HG03565 (cell line): ENCODE measurements at regions not wholly inside any gene's neighbourhood (a gene's known extent, or its start where the extent isn't known, plus 50 kb on each side); places are given as distances from the start of the nearest gene placed in this dataset.
"Not testable (repeated sequence)": the region's sequence is repeated elsewhere in the genome, so short reads cannot be mapped to it uniquely, and the experiment has no call there.

Experiments used
- ATAC-seq: cut with Tn5 transposase; IDR thresholded peaks from one replicate; pipeline ENCODE4 v1.9.1; 2021; ENCODE audit warnings: mild to moderate bottlenecking, moderate library complexity; ENCODE audit not compliant: unreplicated experiment

DNA sequence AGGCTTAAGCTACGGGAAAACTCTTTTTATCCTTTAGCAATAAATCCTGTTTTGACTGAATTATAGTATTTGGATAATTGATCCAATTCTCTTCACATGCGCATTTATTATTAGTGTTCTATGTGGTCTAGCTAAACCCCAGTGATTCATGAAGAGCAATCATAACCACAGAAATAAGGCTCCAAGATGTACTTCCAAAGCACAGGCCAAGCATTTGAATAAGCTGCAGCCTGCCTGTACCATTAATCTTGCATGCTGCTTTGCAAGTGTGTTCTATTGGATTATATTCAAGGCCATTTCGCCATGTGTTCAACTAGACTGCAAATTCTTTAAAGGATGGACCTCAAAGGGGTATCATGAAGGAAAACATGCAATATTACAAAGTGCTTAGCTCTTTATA, 385.2 kb upstream of the FAT1 start:
- no peak for ATAC-seq

DNA sequence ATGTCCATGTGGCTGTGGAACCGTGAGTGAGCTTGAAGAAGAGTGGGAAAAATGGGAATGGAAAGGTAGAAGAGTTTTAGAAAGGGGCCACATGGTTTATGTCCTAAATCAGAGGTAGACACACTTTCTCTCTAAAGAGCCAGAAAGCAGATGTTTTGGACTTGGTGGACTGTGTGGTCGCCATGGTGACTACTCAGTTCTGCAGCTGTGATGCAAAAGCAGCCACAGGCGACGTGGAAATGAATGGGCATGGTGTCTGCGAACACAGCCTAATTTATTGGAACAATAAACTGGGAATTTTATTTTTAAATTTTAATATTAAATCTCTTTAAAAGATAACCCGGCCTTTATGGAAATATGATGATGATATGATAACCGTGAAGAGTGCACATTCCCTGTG, 386.0 kb upstream of the FAT1 start:
- no peak for ATAC-seq

DNA sequence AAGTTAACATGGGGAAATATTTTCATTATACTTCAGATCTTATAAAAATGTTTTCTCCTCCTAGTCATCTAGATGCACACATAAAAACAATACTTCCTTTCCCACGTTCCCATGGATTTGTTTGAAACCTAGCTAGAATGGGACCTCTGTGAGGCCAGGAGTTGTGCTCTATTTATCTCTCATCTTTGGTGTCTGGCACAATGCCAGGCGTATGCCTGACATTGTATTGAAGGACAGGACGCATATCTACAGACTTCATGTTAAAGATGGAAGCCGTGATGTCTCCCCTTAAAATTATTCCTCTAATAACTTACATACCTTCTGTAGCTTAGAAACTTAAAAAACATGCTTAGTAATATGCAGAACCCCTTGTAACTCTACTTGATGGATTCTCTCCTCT, 394.5 kb upstream of the FAT1 start:
- no peak for ATAC-seq

DNA sequence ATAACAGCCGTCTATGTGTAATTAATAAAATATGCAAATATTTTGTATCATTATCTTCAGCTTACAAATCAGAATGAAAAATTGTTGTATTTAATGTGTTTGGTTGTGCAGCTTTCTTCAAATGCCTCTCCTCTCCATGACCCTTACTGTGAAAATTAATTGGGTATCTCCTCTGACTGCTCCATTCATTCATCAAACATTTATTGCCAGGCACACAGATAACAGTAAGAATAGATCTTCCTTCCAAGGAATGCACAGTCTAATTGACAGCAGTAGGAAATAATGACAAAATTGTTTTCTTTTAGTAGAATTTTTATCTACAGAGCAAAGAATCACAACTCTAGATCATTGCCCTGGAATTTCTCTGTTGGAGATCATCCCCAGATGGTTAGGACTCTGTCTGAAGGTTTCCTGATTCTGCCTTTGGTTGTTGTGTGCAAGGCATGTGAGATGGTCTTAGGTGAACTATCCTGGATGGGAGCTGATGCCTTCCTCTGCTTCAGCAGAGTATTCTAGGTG, 395.0 kb upstream of the FAT1 start:
- no peak for ATAC-seq

DNA sequence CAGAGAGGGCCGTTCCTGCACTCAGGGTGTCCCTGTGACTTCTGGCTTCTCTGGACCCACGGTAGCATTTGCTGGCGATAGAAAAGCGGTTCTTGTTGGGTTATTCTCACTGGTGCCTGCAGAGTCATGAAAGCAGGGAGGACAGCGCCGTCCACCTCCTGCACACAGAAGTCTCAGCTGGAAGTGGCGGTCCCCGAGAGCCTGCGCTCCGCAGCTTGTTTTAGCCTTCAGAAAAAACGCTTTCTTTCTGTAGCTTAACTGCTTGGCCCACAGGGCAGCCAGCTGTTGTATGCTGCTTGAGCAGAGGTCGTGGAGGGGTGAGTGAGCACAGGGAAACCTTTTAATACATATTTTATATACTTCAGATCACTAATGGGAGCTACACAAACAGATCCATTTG, 400.7 kb upstream of the FAT1 start:
- ATAC-seq = no peak

DNA sequence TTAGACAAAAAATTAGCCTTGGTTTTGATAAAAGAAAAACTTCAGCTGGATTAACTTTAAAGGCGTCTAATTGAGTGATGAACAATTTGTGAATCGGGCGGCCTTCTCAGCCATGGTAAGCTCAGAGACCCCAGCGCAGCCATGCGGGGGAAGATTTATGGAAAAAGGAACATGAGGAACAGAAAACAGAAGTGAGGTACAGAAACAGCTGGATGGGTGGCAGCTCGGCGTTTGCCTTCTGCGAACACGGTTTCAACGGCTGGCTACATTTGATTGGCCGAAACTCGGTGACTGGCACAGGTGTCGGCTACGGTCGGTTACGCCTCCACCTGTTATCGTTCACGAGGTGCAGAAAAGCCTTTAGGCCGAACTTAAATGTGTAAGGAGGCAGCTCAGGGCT, 401.4 kb upstream of the FAT1 start:
- no peak for ATAC-seq

DNA sequence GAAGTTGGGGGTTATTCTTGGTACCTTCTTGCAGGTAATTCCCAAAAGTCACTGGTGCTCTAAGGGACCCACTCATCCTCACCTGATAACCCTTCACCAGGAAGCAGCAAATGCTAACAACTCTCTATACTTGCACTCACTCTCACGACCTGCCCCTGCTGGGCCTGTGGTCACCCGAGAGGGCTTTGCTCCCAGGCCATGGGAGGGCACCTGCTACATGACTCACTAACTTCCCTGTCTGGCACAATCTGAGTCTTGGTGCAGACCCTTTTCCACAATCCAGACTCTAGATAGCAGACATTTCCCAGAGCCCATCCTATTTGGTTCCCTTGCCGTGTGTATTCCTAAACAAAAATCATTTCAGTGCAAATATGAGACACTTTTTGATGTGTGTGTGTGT, 403.8 kb upstream of the FAT1 start:
- ATAC-seq = no peak

DNA sequence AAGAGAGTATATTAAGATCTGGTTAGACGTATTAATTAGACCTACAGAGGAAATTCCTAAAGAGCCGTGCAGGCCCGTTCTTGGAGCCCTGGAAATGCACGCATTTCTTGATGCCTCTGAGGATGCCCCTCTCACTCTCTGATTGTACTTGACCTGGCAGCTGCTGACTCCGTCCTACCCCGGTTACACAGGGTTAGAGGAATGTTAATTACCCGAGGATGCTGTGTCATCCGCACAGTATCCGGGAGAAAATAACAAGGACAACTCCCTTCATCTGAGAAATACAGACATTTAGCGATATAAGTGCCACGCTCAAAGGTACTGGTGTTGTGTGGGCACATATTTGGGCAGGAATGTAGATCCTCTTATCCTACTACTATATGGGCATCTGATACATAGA, 404.6 kb upstream of the FAT1 start:
- ATAC-seq = no peak

DNA sequence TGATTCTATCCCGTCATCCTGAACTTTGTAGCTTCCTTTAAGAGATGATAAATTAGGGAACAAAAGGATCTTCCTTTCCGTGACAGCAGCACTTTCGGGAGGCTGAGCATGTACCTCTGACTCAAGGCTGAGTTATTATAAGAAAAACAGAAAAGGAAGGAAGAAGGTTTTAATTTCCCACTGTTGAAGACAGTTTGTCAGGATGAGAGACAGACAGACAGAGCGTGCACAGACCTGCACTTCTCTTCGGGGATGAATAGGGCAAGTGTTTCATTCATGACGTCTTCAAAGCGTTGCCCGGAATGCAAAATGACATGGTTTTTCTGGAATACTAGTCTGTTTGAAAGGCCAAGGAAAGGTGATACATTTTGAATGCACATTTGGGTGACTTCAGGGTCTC, 405.3 kb upstream of the FAT1 start:
- no peak for ATAC-seq

DNA sequence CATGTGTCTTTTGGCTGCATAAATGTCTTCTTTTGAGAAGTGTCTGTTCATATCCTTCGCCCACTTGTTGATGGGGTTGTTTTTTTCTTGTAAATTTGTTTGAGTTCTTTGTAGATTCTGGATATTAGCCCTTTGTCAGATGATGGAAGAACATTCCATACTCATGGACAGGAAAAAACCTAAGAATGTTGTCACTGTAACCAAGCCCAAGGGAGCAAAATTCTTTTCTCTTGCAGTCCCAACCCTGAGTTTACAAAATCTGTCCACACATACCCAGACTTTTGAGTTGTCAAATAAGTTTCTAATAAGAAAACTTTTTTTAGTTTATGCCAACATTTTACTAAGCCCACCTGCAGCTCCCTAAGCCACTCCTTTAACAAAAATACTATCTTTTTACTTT, 408.2 kb upstream of the FAT1 start:
- ATAC-seq = not testable (repeated sequence)

DNA sequence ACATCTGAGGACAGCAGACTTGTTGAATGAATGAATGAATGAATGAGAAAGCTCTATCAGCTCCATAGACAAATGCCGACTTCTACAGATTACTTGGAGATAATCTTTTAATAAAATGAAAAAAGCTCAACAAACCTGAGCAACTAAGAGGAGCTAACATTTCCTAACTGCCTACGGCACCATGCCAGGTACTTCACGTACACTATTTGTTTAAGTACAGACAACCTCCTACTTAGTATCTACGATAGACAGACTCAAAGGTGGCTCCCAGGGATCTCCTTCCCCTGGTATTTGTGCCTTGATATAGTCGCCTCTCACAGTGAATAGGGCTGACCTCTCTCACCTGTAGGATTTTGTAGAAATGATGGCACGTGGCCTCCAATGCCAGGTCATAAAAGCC, 412.2 kb upstream of the FAT1 start:
- no peak for ATAC-seq

DNA sequence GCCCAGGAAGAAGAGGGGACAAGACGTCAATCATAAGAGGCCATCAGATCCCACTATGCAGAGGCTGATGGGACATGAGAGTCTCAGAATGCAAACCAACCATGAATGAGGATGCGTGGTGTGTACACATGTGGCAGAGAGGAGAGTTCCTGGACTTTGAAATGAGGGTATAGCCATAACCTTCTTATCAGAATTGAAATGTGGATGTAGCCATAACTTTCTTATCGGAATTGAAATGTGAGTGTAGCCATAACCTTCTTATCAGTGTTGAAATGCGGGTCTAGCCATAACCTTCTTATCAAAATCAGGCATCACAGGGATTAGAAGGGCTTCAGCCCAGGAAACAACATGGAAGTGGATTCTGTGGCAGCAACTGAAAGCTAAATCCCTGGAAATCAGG, 415.5 kb upstream of the FAT1 start:
- ATAC-seq = no peak

DNA sequence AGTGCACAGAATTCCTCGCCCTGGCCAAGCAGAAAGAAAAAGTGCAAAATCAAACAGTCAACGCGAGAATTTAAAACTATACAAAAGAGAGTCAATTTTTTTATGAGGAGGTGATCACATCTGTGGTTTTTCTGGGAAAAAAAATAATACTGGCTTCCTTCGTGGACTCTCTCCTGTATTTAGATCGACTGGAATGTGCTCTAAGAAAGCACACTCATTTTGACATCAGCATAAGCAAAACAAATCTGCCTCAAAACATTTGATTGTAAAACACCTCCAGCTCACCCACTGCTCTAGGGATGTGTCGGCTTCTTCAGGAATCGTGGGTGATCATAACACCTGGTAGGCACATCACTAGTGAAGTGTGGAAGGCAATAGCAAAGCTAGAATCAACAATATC, 417.4 kb upstream of the FAT1 start:
- no peak for ATAC-seq

DNA sequence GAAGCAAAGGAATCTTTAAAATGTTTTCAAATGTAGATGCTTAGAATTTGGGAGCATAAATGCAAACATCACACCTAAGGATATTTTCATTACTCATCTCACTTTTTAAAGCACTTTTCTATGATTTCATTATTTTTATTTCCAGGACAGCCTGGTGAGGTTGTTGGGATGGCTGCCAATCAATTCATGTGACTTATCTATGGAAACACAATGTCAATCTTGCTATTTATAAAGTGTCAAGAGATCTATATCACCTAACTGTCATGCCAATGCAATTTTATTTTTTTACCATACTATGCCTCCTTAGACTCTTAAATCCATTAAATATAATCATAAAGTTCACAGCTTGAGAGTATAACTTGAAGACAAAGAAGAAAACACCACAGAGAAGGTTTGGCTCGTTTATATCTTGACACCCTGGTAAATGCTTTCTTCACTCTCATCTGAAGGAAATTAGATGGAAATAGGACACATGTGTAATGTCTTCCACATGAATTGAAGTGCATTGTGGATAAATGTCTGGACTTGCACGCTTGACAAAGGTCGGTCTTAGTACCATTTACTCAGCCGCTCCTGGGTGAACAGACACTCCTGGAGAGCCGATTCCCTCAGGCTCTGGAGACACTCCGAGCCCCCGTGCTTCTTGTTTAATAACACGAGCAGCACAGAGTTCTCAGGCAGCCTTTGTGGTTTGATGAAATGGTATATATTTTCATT, 425.7 kb upstream of the FAT1 start:
- no peak for ATAC-seq

DNA sequence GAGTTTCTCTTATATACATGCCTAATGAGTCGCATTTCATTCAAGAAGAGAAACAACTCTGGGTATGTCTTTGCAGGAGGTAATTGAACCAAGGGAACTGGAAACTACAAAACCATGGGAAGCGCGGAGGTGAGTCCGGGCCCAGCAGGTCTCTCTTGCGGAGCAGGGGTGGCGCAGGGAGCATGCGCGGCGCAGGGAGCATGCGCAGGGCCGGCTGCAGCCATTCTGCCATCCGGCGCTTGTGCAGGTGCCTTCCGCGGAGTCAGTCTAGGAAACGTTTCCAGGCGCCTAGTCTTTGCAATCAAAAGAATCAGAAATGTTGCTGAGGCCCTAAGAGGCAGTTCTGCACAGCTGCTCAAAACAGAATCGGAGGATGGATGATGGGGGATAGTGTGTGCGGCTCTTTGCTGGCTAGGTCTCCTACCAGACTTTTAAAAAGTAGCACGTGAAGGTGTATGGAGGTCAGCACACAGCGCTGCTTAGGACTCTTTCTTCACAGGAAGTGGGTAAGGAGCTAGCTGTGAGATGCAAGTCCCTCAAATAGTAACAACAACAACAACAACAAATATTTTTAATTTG, 433.8 kb upstream of the FAT1 start:
- ATAC-seq = no peak

DNA sequence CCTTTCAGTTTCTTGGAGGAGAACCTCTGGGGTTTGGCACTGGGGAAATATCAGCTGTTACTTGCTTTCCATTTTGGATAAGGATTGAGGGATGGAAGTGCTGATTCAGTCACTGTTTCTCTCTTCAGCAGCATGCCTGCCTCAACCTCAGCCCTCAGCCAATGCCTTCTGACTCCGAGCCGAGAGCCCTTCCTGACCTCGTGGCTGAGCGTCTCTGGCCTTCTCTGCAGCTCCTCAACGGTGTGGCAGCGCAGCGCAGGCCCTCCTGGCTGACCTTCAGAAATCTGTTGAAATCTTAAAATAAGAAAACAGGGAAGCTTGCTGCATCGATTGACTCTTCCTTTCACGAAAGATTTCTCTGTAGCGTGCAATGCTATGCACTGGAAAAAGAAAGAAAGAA, 434.3 kb upstream of the FAT1 start:
- ATAC-seq = no peak

DNA sequence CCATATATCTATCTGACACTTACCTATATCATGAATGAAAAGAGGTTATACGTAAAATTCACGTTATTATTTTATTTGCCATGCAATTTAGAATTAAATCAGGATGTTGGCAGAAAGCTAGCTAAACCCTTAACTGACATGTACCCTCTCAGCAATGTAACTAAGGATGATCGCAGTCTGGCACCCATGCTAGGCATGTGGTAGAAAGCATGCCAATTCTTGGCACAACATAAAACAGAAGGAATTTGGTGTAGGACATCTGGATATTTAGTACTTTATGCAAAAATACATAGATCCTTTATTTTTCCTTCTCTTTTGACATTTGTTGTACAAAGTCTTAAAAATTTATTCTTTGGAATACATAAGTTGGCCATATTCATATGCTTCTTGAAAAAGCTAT, 436.8 kb upstream of the FAT1 start:
- no peak for ATAC-seq

DNA sequence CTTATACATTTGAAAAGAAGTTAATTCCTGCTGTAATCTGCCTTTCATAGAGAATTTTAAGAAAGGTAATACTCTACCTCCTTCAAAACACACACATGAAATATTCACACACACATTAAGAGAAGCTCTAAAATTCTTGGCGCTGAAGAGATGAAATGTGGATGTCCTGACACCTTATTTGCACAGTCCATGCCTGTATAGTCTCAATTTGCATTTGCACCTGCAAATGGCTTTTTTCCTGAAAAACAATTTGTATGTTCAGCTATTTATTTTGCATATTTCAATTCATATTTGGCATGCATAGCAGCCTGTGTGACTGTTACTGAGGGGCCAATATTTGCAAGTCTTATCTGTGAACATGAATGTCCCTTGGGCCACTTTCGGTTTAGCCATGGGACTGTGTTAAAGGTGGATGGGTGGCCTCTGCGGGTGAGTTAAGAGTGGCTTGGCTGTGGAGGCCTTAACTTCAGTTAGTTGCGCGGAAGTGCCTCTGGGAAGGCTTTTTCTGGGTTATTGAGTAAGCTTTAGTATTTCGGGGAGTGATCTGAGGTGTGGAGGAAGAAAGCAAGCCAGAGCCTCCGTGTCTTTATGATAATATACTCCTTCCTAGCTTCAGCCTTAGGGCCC, 443.3 kb upstream of the FAT1 start:
- ATAC-seq = no peak

DNA sequence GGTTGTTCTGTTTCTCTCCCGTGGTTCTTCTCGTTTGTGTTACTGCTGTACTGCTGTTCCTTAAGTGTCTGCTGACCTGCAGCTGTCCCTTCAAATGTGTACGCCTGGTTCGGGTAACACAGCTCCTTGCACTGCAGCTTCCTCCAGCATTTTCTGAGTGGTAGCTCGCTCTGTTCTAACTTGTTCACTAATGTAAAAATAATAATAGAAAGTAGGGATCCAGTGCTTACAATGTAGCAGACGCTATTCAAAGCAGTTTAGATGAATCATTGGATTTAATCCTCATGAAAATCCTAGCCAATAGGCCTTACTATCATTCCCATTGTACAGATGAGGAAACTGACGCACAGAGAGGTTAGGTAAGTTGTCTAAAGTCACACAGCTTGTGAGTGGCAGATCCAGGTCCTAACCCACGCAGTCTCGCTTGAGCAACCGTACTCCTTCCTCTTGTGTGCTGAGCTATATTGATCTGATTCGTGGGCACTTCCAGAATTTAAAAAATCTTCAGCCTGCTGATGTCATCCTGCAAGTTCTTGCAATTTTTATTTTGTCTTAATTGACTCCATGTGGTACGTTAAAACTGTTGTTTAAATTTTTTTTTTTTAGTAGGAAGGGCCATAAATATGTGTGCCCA, 448.2 kb upstream of the FAT1 start:
- ATAC-seq = no peak

DNA sequence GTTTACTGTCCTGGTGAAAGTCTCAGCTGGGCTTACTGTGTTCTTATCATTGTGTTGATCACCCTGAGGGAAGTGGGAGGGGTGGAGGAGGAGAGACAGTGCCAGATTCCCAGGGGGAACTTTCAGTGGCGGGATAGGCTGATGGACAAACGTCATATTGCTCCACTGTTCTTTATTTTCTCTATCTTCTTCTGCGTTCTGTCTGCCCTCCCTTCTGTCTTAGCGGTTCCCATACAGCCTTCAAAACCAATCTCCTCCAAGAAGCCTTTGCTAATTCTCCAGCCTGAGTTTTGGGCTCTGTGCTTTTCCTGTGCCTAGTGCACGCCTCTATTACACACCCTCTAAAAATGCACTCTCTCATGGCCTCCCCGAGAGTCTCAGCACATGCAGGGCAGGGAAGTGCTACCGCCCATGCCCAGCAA, 448.7 kb upstream of the FAT1 start:
- no peak for ATAC-seq

DNA sequence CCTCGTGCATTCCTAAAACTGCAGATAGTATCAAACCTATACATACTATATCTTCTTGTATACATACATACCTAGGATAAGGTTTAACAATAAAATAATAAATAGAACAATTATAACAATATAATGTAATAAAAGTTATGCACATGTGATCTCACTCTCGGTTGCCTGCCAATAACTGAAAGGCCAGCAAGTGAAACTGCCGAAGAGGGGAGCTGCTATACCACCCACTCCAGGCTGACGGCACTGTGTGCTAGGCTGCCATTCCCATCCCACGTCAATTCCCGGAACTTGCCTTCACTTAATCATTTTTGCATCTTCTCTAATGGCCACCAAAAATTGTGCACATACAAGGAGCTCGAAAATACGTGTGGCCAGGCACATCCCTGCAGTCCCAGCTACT, 451.1 kb upstream of the FAT1 start:
- no peak for ATAC-seq

DNA sequence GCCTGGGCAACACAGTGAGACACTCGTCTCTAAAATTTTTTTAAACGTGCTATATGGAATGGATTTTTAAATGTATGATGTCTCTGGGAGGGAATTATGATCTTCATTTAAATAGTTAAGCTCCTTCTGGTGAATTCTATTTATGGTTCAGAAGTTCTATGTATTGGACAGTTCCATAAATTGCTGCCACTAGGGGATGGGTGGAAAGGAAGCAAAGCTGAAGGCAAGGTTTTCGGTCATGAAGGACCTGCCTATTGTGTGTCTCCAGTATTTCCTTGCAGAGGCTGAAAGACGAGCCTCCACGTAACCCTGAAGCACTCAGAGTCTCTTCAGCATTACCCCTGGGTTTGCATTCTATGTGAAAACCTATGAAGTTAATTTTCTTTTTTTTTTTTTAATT, 451.5 kb upstream of the FAT1 start:
- ATAC-seq = no peak
